Stimulated activated CD4-positive, alpha-beta T cell treated with anti-CD3 and anti-CD28 coated beads, Interleukin-2, amount 100 ng/mL, for 48 hours (primary cell): ENCODE measurements at regions not wholly inside any gene's neighbourhood (a gene's known extent, or its start where the extent isn't known, plus 50 kb on each side); places are given as distances from the start of the nearest gene placed in this dataset.

Experiments used
- DNase-seq, 2 donors: peaks; one replicate each; pipeline ENCODE4 v3.0.0-alpha.2; 2020

DNA sequence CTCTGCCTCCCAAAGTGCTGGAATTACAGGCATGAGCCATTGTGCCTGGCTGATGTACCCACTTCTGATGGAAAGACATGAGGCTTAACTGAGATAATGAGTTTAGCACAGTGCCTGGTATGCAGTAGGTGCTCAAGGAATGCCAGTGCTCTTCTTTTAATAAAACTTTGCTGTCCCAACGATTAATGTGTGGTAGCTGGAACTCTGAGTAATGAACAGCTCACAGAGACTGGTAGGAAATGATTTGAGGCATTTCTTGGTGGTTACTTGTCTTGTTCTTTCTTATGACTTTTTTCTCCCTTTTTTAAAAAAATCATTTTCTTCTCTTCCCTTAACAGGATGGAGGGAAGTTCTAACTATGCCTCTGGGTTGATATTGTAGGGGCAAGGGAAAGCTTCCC, 235.7 kb upstream of the PWP1 start:
- no peak for DNase-seq

- DNase-seq = no peak
These were observed 235.1 kb upstream of the PWP1 start for GRCh38 chr12:107450541-107450940.

DNA sequence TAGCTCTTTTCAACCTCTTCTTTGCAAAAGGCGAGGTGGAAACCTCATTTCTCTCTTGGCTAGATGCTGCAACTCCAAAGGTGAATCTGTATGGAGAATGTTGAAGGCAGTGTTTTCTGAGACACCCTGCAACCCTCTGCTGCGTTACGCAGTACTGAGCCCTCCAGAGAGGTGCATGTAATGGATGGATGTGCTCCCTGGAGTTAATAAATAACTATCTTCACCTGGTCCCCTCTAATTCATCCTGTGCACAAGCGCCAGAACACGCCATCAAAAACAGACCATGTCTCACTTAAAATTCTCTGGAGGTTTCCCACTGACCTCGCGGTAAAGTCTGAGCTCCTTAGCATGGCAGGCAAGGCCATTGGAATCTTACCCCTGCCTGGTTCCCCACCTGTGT, 234.4 kb upstream of the PWP1 start:
- DNase-seq = no peak

- no peak for DNase-seq
These were observed 231.3 kb upstream of the PWP1 start for GRCh38 chr12:107454109-107454830.

- DNase-seq = no peak
These were observed 228.2 kb upstream of the PWP1 start for GRCh38 chr12:107457362-107457935.

DNA sequence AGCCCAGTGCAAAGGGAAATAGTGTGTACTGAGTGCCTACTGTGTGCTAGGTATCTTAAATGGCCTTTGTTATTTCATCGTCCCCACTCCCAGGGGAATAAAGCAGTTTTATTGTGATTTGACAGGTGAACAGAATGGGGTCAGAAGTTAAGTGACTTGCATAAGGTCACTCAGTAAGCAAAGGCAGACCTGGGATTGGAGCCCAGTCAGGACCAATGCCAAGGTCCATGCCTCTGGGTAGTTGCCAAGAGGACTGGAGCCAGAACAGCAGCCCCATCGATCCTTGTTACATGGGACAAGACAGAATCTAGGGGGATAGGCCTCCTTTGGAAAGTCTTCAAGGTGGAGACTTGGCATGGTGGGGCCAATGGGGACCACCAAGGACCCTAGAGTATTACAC, 227.4 kb upstream of the PWP1 start:
- no peak for DNase-seq

GRCh38 chr12:107458990-107459389, 226.6 kb upstream of the PWP1 start:
- no peak for DNase-seq

DNA sequence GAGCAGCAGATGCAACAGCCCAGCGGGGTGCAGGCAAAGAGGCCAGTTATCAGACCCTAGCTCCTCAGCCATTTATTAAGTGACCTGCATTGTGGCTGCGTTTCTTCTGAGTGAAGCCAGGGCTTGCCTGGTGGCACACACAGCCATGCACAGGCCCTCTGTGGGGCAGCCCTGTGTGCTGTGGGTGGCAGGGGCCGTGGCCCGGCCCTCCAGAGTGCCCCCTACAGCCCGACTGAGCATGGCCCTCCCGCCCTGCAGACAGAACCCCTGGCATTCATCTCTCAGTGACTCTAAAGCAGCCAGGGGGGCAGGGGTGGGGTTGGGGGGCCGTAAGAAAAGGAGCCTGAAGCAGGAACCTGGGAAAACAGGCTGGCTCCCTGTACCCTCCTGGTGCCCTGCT, 226.0 kb upstream of the PWP1 start:
- DNase-seq = no peak

- no peak for DNase-seq
These were observed 224.2 kb upstream of the PWP1 start for GRCh38 chr12:107461222-107461975.

- DNase-seq = no peak
These were observed 222.9 kb upstream of the PWP1 start for GRCh38 chr12:107462428-107463332.

GRCh38 chr12:107464644-107465043, 221.0 kb upstream of the PWP1 start:
- DNase-seq = no peak

DNA sequence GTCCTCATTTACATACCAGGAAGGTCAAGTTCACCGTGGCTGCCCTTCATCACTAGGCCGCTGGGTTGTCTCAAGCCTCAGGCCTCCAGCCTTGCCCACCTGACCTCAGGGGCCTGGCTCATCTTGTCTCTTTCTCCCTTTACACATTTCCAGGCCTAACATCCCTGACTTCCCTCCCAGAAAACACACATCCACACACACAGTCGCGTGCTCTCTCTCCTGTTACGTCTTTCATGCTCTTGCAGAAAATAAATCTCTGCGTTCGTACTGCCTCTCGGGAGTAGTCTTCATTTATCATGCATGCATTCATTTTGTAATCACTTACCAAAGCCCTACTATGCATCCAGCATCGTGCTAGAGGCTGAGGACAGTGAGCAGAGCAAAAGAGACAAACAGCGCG, 220.0 kb upstream of the PWP1 start:
- no peak for DNase-seq

DNA sequence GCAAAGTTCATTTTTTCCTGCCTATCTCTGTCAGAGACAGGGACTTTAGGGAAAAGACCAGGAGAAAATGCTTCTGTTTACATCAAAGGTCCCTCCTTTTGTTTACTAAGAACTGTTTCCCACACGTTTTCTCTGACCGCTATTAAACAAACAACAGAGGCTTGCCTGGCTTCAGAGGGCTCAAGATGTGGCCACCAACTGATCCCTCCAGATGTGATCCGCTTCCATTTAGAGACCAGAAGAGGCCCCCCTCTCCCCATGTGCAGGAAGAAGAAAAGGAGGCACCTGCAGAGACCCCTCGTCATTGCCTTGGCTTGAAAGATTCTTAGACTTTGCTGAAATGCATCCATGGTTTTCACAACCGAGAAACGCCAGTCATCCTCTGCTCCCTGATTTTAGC, 217.9 kb upstream of the PWP1 start:
- DNase-seq = no peak

DNA sequence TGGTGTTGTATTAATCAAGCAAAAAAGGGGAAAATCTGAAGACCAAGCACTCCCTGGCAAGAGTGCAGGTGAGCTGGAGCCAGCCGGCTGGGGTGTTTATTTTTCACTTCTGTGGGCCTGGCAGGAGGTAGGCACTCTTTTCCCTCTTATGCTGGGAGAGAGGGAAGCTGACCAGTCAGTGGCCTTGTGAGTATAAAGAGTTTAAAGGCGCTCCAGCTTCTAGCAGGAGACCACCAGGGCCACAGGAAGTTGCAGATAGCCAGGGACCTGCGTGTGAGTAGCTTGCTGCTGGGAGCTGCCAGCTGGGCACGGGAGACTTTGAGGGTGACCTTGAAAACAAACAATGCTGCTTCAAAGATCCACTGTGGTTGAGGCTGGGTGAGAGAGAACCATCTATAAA, 217.4 kb upstream of the PWP1 start:
- no peak for DNase-seq

DNA sequence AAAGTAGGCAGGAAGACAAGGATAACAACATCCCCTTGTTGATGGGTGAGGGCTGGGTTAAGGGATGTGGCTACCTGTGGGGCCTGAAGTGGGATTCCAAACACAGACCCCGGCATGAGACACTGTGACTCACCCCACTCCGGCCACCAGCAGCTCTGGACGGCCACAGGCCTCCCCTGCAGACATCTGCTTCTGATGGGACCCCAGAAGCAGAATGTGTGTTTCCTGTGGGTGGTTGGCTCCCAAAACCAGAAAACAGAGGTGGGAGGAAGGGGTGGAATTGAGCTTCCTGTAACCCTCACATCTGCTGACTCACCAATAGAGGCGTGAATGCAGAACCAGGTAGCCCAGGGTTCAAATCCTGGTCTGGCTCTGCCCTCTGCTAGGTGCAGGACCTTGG, 216.6 kb upstream of the PWP1 start:
- no peak for DNase-seq

DNA sequence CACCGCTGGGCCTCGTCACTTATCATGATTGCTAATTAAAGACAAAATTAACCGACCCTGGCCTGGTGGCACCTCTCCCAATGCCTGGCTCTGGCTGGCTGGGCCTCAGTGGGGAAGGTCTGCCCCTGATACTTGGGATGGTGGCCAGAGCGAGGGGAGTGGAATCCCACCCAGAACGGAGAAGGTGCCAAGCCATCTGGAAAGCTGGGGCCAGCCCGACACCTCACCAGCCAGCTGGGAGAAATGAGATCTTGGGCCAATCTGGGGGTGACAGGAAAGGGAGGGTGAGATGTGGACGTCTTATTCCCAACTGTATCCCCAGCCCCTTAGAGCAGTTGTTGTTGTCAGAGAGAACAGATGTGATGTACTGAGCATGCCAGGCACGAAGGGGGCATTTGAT, 215.0 kb upstream of the PWP1 start:
- no peak for DNase-seq

DNA sequence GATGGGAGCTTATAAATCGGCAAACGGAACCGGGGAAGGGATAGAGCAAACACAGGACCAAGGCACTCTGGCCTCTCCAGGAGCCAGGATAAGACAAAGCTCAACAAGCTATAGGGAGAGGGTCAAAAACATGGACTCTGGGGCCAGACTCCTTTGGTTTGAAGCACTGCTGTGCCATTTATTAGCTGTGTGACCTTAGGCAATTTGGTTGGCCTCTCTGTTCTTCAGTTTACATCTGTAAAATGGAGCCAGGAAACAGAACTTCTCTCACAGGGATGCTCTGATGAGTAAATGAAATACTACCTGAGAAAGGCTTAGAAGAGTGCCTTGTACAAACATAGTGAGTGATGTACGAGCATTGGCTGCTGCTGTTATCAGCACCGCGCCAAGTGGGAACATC, 213.3 kb upstream of the PWP1 start:
- DNase-seq = no peak

DNA sequence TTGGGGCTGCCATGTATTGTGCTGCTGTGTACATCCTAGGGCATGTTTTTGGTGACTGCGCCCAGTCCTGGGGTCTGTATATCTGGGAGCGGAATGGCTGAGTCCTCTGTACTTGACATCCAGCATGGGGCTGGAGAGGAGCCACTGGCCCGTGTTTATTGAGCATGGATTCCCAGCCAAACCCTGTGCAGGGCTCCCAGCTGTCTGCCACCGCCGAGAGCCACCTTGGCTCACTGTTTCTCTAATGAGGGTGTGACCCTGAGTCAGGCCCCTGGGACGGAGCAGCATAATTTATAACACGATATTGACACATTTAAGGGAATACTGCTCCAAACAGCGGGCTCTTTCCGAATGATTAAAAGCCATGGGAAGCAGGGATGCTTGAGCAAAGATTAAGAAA, 211.5 kb upstream of the PWP1 start:
- no peak for DNase-seq

DNA sequence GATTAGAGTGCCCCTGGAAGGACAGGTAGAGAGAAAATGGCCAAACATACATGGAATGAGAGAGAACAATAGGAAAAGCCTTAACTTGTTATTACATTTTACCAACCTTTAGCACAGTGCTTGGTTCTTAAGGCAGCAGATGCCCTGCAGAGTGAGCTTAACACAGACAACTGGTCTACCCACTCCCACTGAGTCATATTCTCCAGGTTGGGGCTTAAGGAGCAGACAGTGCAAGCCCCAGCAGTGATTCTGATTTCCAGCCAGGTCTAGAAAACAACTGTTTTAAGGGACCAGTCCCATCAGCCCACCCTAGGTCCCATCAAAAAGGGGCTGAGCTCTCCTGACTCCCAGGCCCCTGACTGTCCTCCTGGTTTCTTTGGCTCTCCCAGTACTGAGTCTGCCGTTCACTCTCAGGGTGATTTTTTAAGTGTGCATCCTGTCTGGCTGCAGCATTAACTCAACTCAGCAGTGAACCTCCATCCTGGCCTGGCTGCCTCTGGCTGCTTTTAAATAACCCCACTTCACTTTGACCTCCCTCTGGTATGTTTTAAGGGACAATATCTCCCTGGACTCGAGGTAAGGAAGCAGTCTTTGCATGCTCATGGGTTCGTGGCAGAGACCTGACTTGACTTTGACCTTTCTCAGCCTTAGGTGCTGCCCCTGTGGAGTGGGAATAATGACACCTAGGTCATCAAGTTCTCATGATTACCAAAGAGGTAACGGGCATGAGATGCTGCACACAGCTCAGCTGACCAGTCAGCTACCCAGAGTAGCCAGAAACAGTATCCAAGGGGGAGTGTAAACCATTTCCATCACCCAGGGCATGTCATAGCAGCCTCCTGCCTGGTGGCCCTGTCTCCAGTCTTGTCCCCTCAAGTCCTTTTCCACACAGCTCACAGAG, 210.7 kb upstream of the PWP1 start:
- peak in 1 of 2 donors; percentile 4 for DNase-seq

GRCh38 chr12:107475900-107476299, 209.7 kb upstream of the PWP1 start:
- no peak for DNase-seq

DNA sequence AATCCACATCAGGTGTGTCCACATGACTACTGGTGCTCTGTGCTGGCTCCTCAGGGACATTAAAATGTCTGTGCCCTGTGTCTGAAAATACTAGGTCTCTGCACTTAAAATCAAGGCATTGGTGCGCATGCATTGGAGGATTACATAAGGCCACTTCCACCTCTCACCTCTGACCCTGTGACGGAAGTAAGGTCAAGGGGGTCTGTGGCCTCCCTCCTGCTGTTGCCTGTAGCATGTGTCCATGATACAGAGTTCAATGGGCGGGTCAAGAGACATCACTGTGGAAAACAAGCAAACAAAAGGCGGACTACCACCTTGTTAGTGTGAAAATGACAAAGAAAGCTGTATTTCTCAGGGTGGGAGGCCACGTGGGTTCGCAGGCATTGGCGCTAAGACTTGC, 208.6 kb upstream of the PWP1 start:
- DNase-seq = no peak

- no peak for DNase-seq
These were observed 207.5 kb upstream of the PWP1 start for GRCh38 chr12:107477947-107478610.
